ENCODE measurements at regions not wholly inside any gene's neighbourhood (a gene's known extent, or its start where the extent isn't known, plus 50 kb on each side); places are given as distances from the start of the nearest gene placed in this dataset.

DNA sequence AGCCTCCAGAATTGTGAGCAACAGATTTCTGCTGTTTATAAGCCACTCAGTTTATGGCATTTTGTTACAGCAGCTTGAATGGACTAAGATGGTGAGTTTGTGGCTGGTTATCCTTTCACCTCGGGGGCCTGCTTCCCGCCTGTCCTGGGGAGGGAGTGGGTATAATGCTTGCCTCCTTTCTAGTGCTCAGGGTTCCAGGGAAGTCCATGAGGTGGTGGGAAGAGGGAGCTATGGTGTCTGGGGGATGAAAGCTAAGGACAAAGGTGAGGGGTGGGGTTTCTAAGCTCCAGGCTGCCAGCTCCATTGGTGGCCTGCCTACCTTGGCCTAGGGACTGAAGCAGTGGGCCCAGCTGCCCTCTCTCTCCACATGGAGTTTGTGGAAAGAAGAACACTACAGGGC, 50.2 kb upstream of the SDK2 start:
- no peaks in the 10 kb centered on the region for H3K9me3 ChIP-seq (ENCODE audit: control insufficient read depth, insufficient read depth, low read length)
- no peak overlapping the region for H3K4me3 ChIP-seq (ENCODE audit: low read length)
- DNase-seq (ENCODE audit: low read depth, low spot score) = no peak
- H3K27ac ChIP-seq (ENCODE audit: low read length) = no peak overlapping the region
- H3K36me3 ChIP-seq (ENCODE audit: control insufficient read depth, insufficient read depth, low read length) = no peaks in the 10 kb centered on the region
- H3K27me3 ChIP-seq (ENCODE audit: control insufficient read depth, insufficient read depth, low read length) = no peaks in the 10 kb centered on the region
- WGBS (ENCODE audit: insufficient coverage, insufficient read length) = no CpG with 5 or more reads among the region's 2 CpGs
- H3K4me1 ChIP-seq (ENCODE audit: control insufficient read depth, insufficient read depth, low read length) = peaks cover 1% of the 10 kb centered on the region; the same call in 1 of the 2 replicates

- H3K4me1 ChIP-seq (ENCODE audit: control insufficient read depth, insufficient read depth, low read length) = peaks cover 1% of the 10 kb centered on the region; the same call in 1 of the 2 replicates
- H3K27me3 ChIP-seq (ENCODE audit: control insufficient read depth, insufficient read depth, low read length) = no peaks in the 10 kb centered on the region
- no peaks in the 10 kb centered on the region for H3K9me3 ChIP-seq (ENCODE audit: control insufficient read depth, insufficient read depth, low read length)
- no peak overlapping the region for H3K4me3 ChIP-seq (ENCODE audit: low read length)
- H3K27ac ChIP-seq (ENCODE audit: low read length) = no peak overlapping the region
- WGBS (ENCODE audit: insufficient coverage, insufficient read length) = no CpG with 5 or more reads among the region's 2 CpGs
- H3K36me3 ChIP-seq (ENCODE audit: control insufficient read depth, insufficient read depth, low read length) = no peaks in the 10 kb centered on the region
- DNase-seq (ENCODE audit: low read depth, low spot score) = no peak
These were observed 50.9 kb upstream of the SDK2 start for GRCh38 chr17:73695035-73695738.

DNA sequence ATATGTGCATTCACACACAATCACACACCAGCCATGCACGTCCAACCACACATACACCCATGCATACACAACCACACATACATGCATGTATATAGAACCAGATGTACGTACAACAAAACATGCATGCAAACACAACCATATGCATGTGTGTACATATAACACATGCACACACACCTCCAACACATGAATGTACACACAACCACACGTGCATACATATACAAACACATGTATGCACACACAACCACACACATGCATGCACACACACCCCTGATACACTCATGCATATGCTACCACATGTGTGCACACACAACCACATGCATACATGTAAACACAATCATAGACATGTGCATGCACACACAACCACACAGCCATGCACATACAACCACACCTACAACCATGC, 52.0 kb upstream of the SDK2 start:
- H3K36me3 ChIP-seq (ENCODE audit: control insufficient read depth, insufficient read depth, low read length) = no peaks in the 10 kb centered on the region
- no CpG with 5 or more reads among the region's 3 CpGs for WGBS (ENCODE audit: insufficient coverage, insufficient read length)
- H3K9me3 ChIP-seq (ENCODE audit: control insufficient read depth, insufficient read depth, low read length) = no peaks in the 10 kb centered on the region
- no peaks in the 10 kb centered on the region; the same call in 1 of the 2 replicates for H3K4me1 ChIP-seq (ENCODE audit: control insufficient read depth, insufficient read depth, low read length)
- no peak for DNase-seq (ENCODE audit: low read depth, low spot score)
- H3K27me3 ChIP-seq (ENCODE audit: control insufficient read depth, insufficient read depth, low read length) = no peaks in the 10 kb centered on the region
- H3K27ac ChIP-seq (ENCODE audit: low read length) = no peak overlapping the region
- H3K4me3 ChIP-seq (ENCODE audit: low read length) = no peak overlapping the region

- Histone ChIP-seq H3K4me3 (ENCODE audit: low read length) (no peak overlapping the region), H3K4me1 (ENCODE audit: control insufficient read depth, insufficient read depth, low read length) (no peaks in the 10 kb centered on the region), H3K9me3 (ENCODE audit: control insufficient read depth, insufficient read depth, low read length) (no peaks in the 10 kb centered on the region), H3K36me3 (ENCODE audit: control insufficient read depth, insufficient read depth, low read length) (no peaks in the 10 kb centered on the region), H3K27ac (ENCODE audit: low read length) (no peak overlapping the region), H3K27me3 (ENCODE audit: control insufficient read depth, insufficient read depth, low read length) (no peaks in the 10 kb centered on the region)
- no CpG with 5 or more reads among the region's 5 CpGs for WGBS (ENCODE audit: insufficient coverage, insufficient read length)
- no peak for DNase-seq (ENCODE audit: low read depth, low spot score)
These were observed 53.6 kb upstream of the SDK2 start for GRCh38 chr17:73697872-73698271.

DNA sequence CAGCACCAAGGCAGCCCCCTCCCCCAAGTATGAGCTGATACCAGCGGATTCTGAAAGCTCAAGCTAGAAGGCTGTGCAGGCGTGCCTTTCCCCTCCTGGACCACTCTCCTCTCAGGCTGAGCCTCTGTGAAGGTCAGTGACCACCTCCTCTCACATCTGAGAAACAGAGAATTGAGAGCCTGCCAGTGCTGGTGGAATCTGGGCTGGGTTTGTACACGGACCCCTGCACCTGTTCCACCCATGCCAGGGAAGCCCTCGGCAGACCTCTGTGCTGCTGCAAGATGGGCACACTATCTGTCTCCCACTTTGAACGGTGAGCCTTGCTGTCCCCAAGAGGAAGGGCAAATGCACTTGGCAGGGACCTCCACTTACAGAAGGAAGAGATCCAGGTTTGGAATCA, 54.7 kb upstream of the SDK2 start:
- Histone ChIP-seq H3K36me3 (ENCODE audit: control insufficient read depth, insufficient read depth, low read length) (no peaks in the 10 kb centered on the region), H3K4me1 (ENCODE audit: control insufficient read depth, insufficient read depth, low read length) (no peaks in the 10 kb centered on the region), H3K27me3 (ENCODE audit: control insufficient read depth, insufficient read depth, low read length) (no peaks in the 10 kb centered on the region), H3K4me3 (ENCODE audit: low read length) (no peak overlapping the region), H3K27ac (ENCODE audit: low read length) (no peak overlapping the region), H3K9me3 (ENCODE audit: control insufficient read depth, insufficient read depth, low read length) (no peaks in the 10 kb centered on the region)
- DNase-seq (ENCODE audit: low read depth, low spot score) = no peak
- WGBS (ENCODE audit: insufficient coverage, insufficient read length) = no CpG with 5 or more reads among the region's 5 CpGs

- WGBS (ENCODE audit: insufficient coverage, insufficient read length) = no CpG with 5 or more reads among the region's 8 CpGs
These were observed 57.5 kb upstream of the SDK2 start for GRCh38 chr17:73701701-73702100.

DNA sequence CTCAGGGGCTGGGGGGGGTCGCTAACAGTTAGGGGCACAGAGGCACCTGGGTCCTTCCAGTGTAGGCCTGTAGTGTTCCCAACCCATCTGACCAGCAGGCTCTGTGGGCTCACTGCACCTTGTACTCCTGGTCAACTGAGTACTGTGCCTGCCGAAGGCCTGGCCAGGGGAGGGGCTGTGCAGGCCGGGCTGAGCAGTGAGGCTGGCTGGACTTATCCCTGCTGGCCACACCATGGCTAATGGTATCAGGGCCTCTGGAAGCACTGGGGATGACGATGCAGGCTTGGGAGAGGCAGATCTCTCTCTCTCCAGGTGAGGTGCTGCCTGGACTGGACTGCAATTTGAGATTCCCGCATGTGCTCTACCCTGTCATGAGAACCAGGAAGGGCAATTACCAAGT, 58.9 kb upstream of the SDK2 start:
- no CpG with 5 or more reads among the region's 5 CpGs for WGBS (ENCODE audit: insufficient coverage, insufficient read length)
- no peak for DNase-seq (ENCODE audit: low read depth, low spot score)
- Histone ChIP-seq H3K9me3 (ENCODE audit: control insufficient read depth, insufficient read depth, low read length) (no peaks in the 10 kb centered on the region), H3K36me3 (ENCODE audit: control insufficient read depth, insufficient read depth, low read length) (no peaks in the 10 kb centered on the region), H3K27me3 (ENCODE audit: control insufficient read depth, insufficient read depth, low read length) (no peaks in the 10 kb centered on the region), H3K4me3 (ENCODE audit: low read length) (no peak overlapping the region), H3K4me1 (ENCODE audit: control insufficient read depth, insufficient read depth, low read length) (no peaks in the 10 kb centered on the region), H3K27ac (ENCODE audit: low read length) (no peak overlapping the region)

More at GRCh38 chr17:73701701-73702100, 57.5 kb upstream of the SDK2 start:
- no peaks in the 10 kb centered on the region for H3K9me3 ChIP-seq (ENCODE audit: control insufficient read depth, insufficient read depth, low read length)
- no peaks in the 10 kb centered on the region for H3K36me3 ChIP-seq (ENCODE audit: control insufficient read depth, insufficient read depth, low read length)
- H3K27ac ChIP-seq (ENCODE audit: low read length) = no peak overlapping the region
- no peak overlapping the region for H3K4me3 ChIP-seq (ENCODE audit: low read length)
- H3K4me1 ChIP-seq (ENCODE audit: control insufficient read depth, insufficient read depth, low read length) = no peaks in the 10 kb centered on the region
- DNase-seq (ENCODE audit: low read depth, low spot score) = no peak
- no peaks in the 10 kb centered on the region for H3K27me3 ChIP-seq (ENCODE audit: control insufficient read depth, insufficient read depth, low read length)

GRCh38 chr17:73703917-73704316, 59.7 kb upstream of the SDK2 start:
- no peaks in the 10 kb centered on the region for H3K36me3 ChIP-seq (ENCODE audit: control insufficient read depth, insufficient read depth, low read length)
- H3K27me3 ChIP-seq (ENCODE audit: control insufficient read depth, insufficient read depth, low read length) = no peaks in the 10 kb centered on the region
- H3K4me1 ChIP-seq (ENCODE audit: control insufficient read depth, insufficient read depth, low read length) = no peaks in the 10 kb centered on the region
- WGBS (ENCODE audit: insufficient coverage, insufficient read length) = no CpG with 5 or more reads among the region's 2 CpGs
- DNase-seq (ENCODE audit: low read depth, low spot score) = no peak
- H3K4me3 ChIP-seq (ENCODE audit: low read length) = no peak overlapping the region
- no peaks in the 10 kb centered on the region for H3K9me3 ChIP-seq (ENCODE audit: control insufficient read depth, insufficient read depth, low read length)
- no peak overlapping the region for H3K27ac ChIP-seq (ENCODE audit: low read length)

GRCh38 chr17:73705594-73705993, 61.3 kb upstream of the SDK2 start:
- WGBS (ENCODE audit: insufficient coverage, insufficient read length) = no CpG with 5 or more reads among the region's 7 CpGs
- H3K4me1 ChIP-seq (ENCODE audit: control insufficient read depth, insufficient read depth, low read length) = 0 out of 2 replicates have a peak, but pooled peaks cover 1% of the 10 kb centered on the region
- no peaks in the 10 kb centered on the region for H3K27me3 ChIP-seq (ENCODE audit: control insufficient read depth, insufficient read depth, low read length)
- no peaks in the 10 kb centered on the region for H3K36me3 ChIP-seq (ENCODE audit: control insufficient read depth, insufficient read depth, low read length)
- no peak for DNase-seq (ENCODE audit: low read depth, low spot score)
- H3K4me3 ChIP-seq (ENCODE audit: low read length) = no peak overlapping the region
- no peak overlapping the region for H3K27ac ChIP-seq (ENCODE audit: low read length)
- H3K9me3 ChIP-seq (ENCODE audit: control insufficient read depth, insufficient read depth, low read length) = no peaks in the 10 kb centered on the region

GRCh38 chr17:73706428-73706827, 62.2 kb upstream of the SDK2 start:
- Histone ChIP-seq H3K27me3 (ENCODE audit: control insufficient read depth, insufficient read depth, low read length) (no peaks in the 10 kb centered on the region), H3K4me3 (ENCODE audit: low read length) (no peak overlapping the region), H3K4me1 (ENCODE audit: control insufficient read depth, insufficient read depth, low read length) (0 out of 2 replicates have a peak, but pooled peaks cover 1% of the 10 kb centered on the region), H3K27ac (ENCODE audit: low read length) (no peak overlapping the region), H3K9me3 (ENCODE audit: control insufficient read depth, insufficient read depth, low read length) (no peaks in the 10 kb centered on the region), H3K36me3 (ENCODE audit: control insufficient read depth, insufficient read depth, low read length) (no peaks in the 10 kb centered on the region)
- WGBS (ENCODE audit: insufficient coverage, insufficient read length) = no CpG with 5 or more reads among the region's 12 CpGs
- no peak for DNase-seq (ENCODE audit: low read depth, low spot score)

- Histone ChIP-seq H3K4me1 (ENCODE audit: control insufficient read depth, insufficient read depth, low read length) (0 out of 2 replicates have a peak, but pooled peaks cover 1% of the 10 kb centered on the region), H3K36me3 (ENCODE audit: control insufficient read depth, insufficient read depth, low read length) (no peaks in the 10 kb centered on the region), H3K27ac (ENCODE audit: low read length) (no peak overlapping the region), H3K9me3 (ENCODE audit: control insufficient read depth, insufficient read depth, low read length) (no peaks in the 10 kb centered on the region), H3K4me3 (ENCODE audit: low read length) (no peak overlapping the region), H3K27me3 (ENCODE audit: control insufficient read depth, insufficient read depth, low read length) (no peaks in the 10 kb centered on the region)
- WGBS (ENCODE audit: insufficient coverage, insufficient read length) = no CpG with 5 or more reads among the region's 9 CpGs
- DNase-seq (ENCODE audit: low read depth, low spot score) = no peak
These were observed 62.6 kb upstream of the SDK2 start for GRCh38 chr17:73706858-73707257.

All from iPS DF 6.9 (cell line).